HUES48 (cell line): ENCODE measurements at regions not wholly inside any gene's neighbourhood (a gene's known extent, or its start where the extent isn't known, plus 50 kb on each side); places are given as distances from the start of the nearest gene placed in this dataset.
"Not testable (repeated sequence)": the region's sequence is repeated elsewhere in the genome, so short reads cannot be mapped to it uniquely, and the experiment has no call there.

Source experiments
- H3K27ac ChIP-seq: one replicate; pipeline ENCODE4 v1.7.0; 2013; ENCODE audit warnings: low read depth, low read length, inconsistent platforms
- H3K27me3 ChIP-seq: 2 replicates; pipeline ENCODE4 v1.6.1; 2013; ENCODE audit warnings: mild to moderate bottlenecking, low read length; ENCODE audit not compliant: control insufficient read depth, insufficient read depth
- H3K36me3 ChIP-seq: 2 replicates; pipeline ENCODE4 v1.6.1; 2013; ENCODE audit warnings: low read length; ENCODE audit not compliant: control insufficient read depth, insufficient read depth
- H3K4me1 ChIP-seq: 2 replicates; pipeline ENCODE4 v1.6.1; 2013; ENCODE audit warnings: mild to moderate bottlenecking, low read length; ENCODE audit not compliant: control insufficient read depth, insufficient read depth
- H3K4me3 ChIP-seq: 2 replicates; pipeline ENCODE4 v1.5.1; 2013; ENCODE audit warnings: mild to moderate bottlenecking, low read depth, low read length
- H3K9ac ChIP-seq: 2 replicates; pipeline ENCODE4 v1.6.1; 2013; ENCODE audit warnings: mild to moderate bottlenecking, low read depth, low read length, moderate library complexity
- H3K9me3 ChIP-seq: 2 replicates; pipeline ENCODE4 v1.6.1; 2013; ENCODE audit warnings: low read length; ENCODE audit not compliant: control insufficient read depth, insufficient read depth

- no peaks in the 10 kb centered on the region for H3K9me3 ChIP-seq
- H3K36me3 ChIP-seq: no peaks in the 10 kb centered on the region
- H3K27me3 ChIP-seq: no peaks in the 10 kb centered on the region
- no peak overlapping the region for H3K9ac ChIP-seq
- H3K27ac ChIP-seq: no peak overlapping the region
- H3K4me1 ChIP-seq: 0 out of 2 replicates have a peak, but pooled peaks cover 5% of the 10 kb centered on the region
- no peak overlapping the region for H3K4me3 ChIP-seq
Observed at GRCh38 chr16:25566183-25566582, 125.6 kb upstream of the HS3ST4 start.

GRCh38 chr16:25563700-25564099, 128.1 kb upstream of the HS3ST4 start:
- H3K9me3 ChIP-seq: no peaks in the 10 kb centered on the region
- no peak overlapping the region for H3K9ac ChIP-seq
- no peaks in the 10 kb centered on the region for H3K36me3 ChIP-seq
- H3K27me3 ChIP-seq: no peaks in the 10 kb centered on the region
- H3K27ac ChIP-seq: no peak overlapping the region
- 0 out of 2 replicates have a peak, but pooled peaks cover 5% of the 10 kb centered on the region for H3K4me1 ChIP-seq
- no peak overlapping the region for H3K4me3 ChIP-seq

- not testable (repeated sequence) for H3K36me3 ChIP-seq, H3K4me3 ChIP-seq, H3K27me3 ChIP-seq, H3K9me3 ChIP-seq, H3K27ac ChIP-seq, H3K4me1 ChIP-seq, H3K9ac ChIP-seq
Observed at GRCh38 chr16:25561723-25562122, 130.0 kb upstream of the HS3ST4 start.

GRCh38 chr16:25556968-25557312, 134.8 kb upstream of the HS3ST4 start:
- H3K9ac ChIP-seq, H3K9me3 ChIP-seq, H3K4me1 ChIP-seq, H3K4me3 ChIP-seq, H3K27ac ChIP-seq, H3K27me3 ChIP-seq, H3K36me3 ChIP-seq: not testable (repeated sequence)

GRCh38 chr16:25556289-25556967, 135.3 kb upstream of the HS3ST4 start:
- not testable (repeated sequence) for H3K36me3 ChIP-seq, H3K9me3 ChIP-seq, H3K27me3 ChIP-seq, H3K27ac ChIP-seq, H3K4me1 ChIP-seq, H3K4me3 ChIP-seq, H3K9ac ChIP-seq

- Histone ChIP-seq H3K9ac (no peak overlapping the region), H3K36me3 (no peaks in the 10 kb centered on the region), H3K27me3 (no peaks in the 10 kb centered on the region), H3K4me1 (no peaks in the 10 kb centered on the region), H3K4me3 (no peak overlapping the region), H3K9me3 (peaks cover 6% of the 10 kb centered on the region; the same call in 1 of the 2 replicates), H3K27ac (no peak overlapping the region)
Observed at GRCh38 chr16:25553711-25554436, 137.9 kb upstream of the HS3ST4 start.

GRCh38 chr16:25550647-25551046, 141.1 kb upstream of the HS3ST4 start:
- peaks cover 6% of the 10 kb centered on the region; the same call in 1 of the 2 replicates for H3K9me3 ChIP-seq
- no peaks in the 10 kb centered on the region for H3K27me3 ChIP-seq
- no peaks in the 10 kb centered on the region for H3K4me1 ChIP-seq
- H3K36me3 ChIP-seq: no peaks in the 10 kb centered on the region
- H3K9ac ChIP-seq: no peak overlapping the region
- no peak overlapping the region for H3K27ac ChIP-seq
- H3K4me3 ChIP-seq: no peak overlapping the region

- no peaks in the 10 kb centered on the region for H3K9me3 ChIP-seq
- H3K4me3 ChIP-seq: no peak overlapping the region
- H3K27me3 ChIP-seq: no peaks in the 10 kb centered on the region
- no peak overlapping the region for H3K9ac ChIP-seq
- H3K36me3 ChIP-seq: no peaks in the 10 kb centered on the region
- H3K4me1 ChIP-seq: peaks cover 9% of the 10 kb centered on the region
- H3K27ac ChIP-seq: no peak overlapping the region
Observed at GRCh38 chr16:25546791-25547190, 145.0 kb upstream of the HS3ST4 start.

GRCh38 chr16:25544294-25544693, 147.5 kb upstream of the HS3ST4 start:
- Histone ChIP-seq H3K4me3 (no peak overlapping the region), H3K27me3 (no peaks in the 10 kb centered on the region), H3K36me3 (no peaks in the 10 kb centered on the region), H3K9me3 (no peaks in the 10 kb centered on the region), H3K4me1 (peaks cover 9% of the 10 kb centered on the region), H3K9ac (no peak overlapping the region), H3K27ac (no peak overlapping the region)

- Histone ChIP-seq H3K9me3 (no peaks in the 10 kb centered on the region), H3K36me3 (no peaks in the 10 kb centered on the region), H3K9ac (no peak overlapping the region), H3K4me1 (peaks cover 9% of the 10 kb centered on the region), H3K27ac (no peak overlapping the region), H3K4me3 (no peak overlapping the region), H3K27me3 (no peaks in the 10 kb centered on the region)
Observed at GRCh38 chr16:25542306-25542705, 149.5 kb upstream of the HS3ST4 start.

- not testable (repeated sequence) for H3K4me3 ChIP-seq, H3K27ac ChIP-seq, H3K4me1 ChIP-seq, H3K9me3 ChIP-seq, H3K27me3 ChIP-seq, H3K9ac ChIP-seq, H3K36me3 ChIP-seq
Observed at GRCh38 chr16:25539767-25540166, 152.0 kb upstream of the HS3ST4 start.
